OCI-LY1 (cell line): ENCODE measurements at regions not wholly inside any gene's neighbourhood (a gene's known extent, or its start where the extent isn't known, plus 50 kb on each side); places are given as distances from the start of the nearest gene placed in this dataset.
"Not testable (repeated sequence)": the region's sequence is repeated elsewhere in the genome, so short reads cannot be mapped to it uniquely, and the experiment has no call there.

Experiments
- H2AFZ ChIP-seq: fragments of 200-600 bp; sonication (generic), shearing (Covaris generic); 2 replicates; pipeline ENCODE4 v1.6.0; 2014; ENCODE audit warnings: antibody characterized with exemption, mild to moderate bottlenecking, low read length
- H3F3A ChIP-seq: fragments of 200-600 bp; sonication (generic), shearing (Covaris generic); 2 replicates; pipeline ENCODE4 v1.6.0; 2014; ENCODE audit warnings: mild to moderate bottlenecking, antibody characterized with exemption, low read length, moderate library complexity; ENCODE audit not compliant: insufficient read depth
- H3K27ac ChIP-seq: fragments of 200-600 bp; sonication (generic); 2 replicates; pipeline ENCODE4 v1.5.1; 2014; ENCODE audit warnings: low read length, mixed run types, mild to moderate bottlenecking, low read depth; ENCODE audit not compliant: poor library complexity, severe bottlenecking
- H3K27me3 ChIP-seq: fragments of 200-600 bp; sonication (generic); 2 replicates; pipeline ENCODE4 v1.6.0; 2014; ENCODE audit warnings: antibody characterized with exemption, mild to moderate bottlenecking, low read length, moderate library complexity; ENCODE audit not compliant: insufficient read depth
- H3K36me3 ChIP-seq: fragments of 200-600 bp; sonication (generic); 2 replicates; pipeline ENCODE4 v1.6.1; 2014; ENCODE audit warnings: mild to moderate bottlenecking, antibody characterized with exemption, low read length, moderate library complexity, mixed read lengths; ENCODE audit not compliant: insufficient read depth
- H3K4me1 ChIP-seq: fragments of 200-600 bp; sonication (generic); 2 replicates; pipeline ENCODE4 v1.5.1; 2014; ENCODE audit warnings: mild to moderate bottlenecking, low read length, moderate library complexity; ENCODE audit not compliant: insufficient read depth, severe bottlenecking
- H3K4me2 ChIP-seq: fragments of 200-600 bp; sonication (generic), shearing (Covaris generic); 2 replicates; pipeline ENCODE4 v1.6.1; 2014; ENCODE audit warnings: low read length
- H3K4me3 ChIP-seq: fragments of 200-600 bp; sonication (generic); 2 replicates; pipeline ENCODE4 v1.5.1; 2014; ENCODE audit warnings: low read length, low read depth, mild to moderate bottlenecking, mixed read lengths; ENCODE audit not compliant: poor library complexity, severe bottlenecking
- H3K79me2 ChIP-seq: fragments of 200-600 bp; shearing (Covaris generic); 2 replicates; pipeline ENCODE4 v1.6.1; 2016; ENCODE audit warnings: mixed run types, low read length, mixed read lengths; ENCODE audit not compliant: insufficient read depth
- H3K9ac ChIP-seq: fragments of 200-600 bp; sonication (generic), shearing (Covaris generic); 2 replicates; pipeline ENCODE4 v1.6.1; 2014; ENCODE audit warnings: mild to moderate bottlenecking, low read length, mixed read lengths
- H3K9me2 ChIP-seq: fragments of 200-600 bp; sonication (generic), shearing (Covaris generic); 2 replicates; pipeline ENCODE4 v1.6.1; 2014; ENCODE audit warnings: low read depth, mild to moderate bottlenecking, low read length, mixed read lengths
- H3K9me3 ChIP-seq: fragments of 200-600 bp; shearing (Covaris generic); 2 replicates; pipeline ENCODE4 v1.6.1; 2014; ENCODE audit warnings: low read length, mixed read lengths
- H4K20me1 ChIP-seq: fragments of 200-600 bp; sonication (generic), shearing (Covaris generic); 2 replicates; pipeline ENCODE4 v1.6.0; 2016; ENCODE audit warnings: mild to moderate bottlenecking, low read length; ENCODE audit not compliant: insufficient read depth
- CTCF ChIP-seq: fragments of 200-600 bp; sonication (generic), shearing (Covaris generic); IDR thresholded peaks from 2 replicates; pipeline ENCODE4 v1.5.1; 2017; ENCODE audit warnings: mild to moderate bottlenecking, antibody characterized with exemption, low read length, moderate library complexity, mixed read lengths
- EZH2 ChIP-seq: fragments of 200-600 bp; sonication (generic), shearing (Covaris generic); IDR thresholded peaks from 2 replicates; pipeline ENCODE4 v1.8.0; 2017; ENCODE audit warnings: borderline replicate concordance, mixed run types, mild to moderate bottlenecking, antibody characterized with exemption, low read length, moderate library complexity, mixed read lengths

GRCh38 chr4:127268367-127268766 is 364.4 kb upstream of the INTU start:
- Histone ChIP-seq H3K9me3 (no peaks in the 10 kb centered on the region), H3K27ac (no peak overlapping the region), H3K79me2 (no peaks in the 10 kb centered on the region), H3K4me2 (no peak overlapping the region), H3K4me3 (no peak overlapping the region), H3K9ac (no peak overlapping the region), H3K4me1 (no peaks in the 10 kb centered on the region), H3F3A (no peaks in the 10 kb centered on the region), H3K36me3 (no peaks in the 10 kb centered on the region), H2AFZ (no peak overlapping the region), H3K27me3 (no peaks in the 10 kb centered on the region), H3K9me2 (no peaks in the 10 kb centered on the region), H4K20me1 (no peaks in the 10 kb centered on the region)
- no peak for TF ChIP-seq EZH2
- no peak for TF ChIP-seq CTCF

- not testable (repeated sequence) for H3K4me2 ChIP-seq, H2AFZ ChIP-seq, H3K27ac ChIP-seq, H4K20me1 ChIP-seq, H3K27me3 ChIP-seq, H3F3A ChIP-seq, H3K9ac ChIP-seq, H3K9me3 ChIP-seq, H3K79me2 ChIP-seq, H3K4me3 ChIP-seq, H3K9me2 ChIP-seq, H3K36me3 ChIP-seq, H3K4me1 ChIP-seq
Observed at GRCh38 chr4:127277023-127277422, 355.7 kb upstream of the INTU start.

GRCh38 chr4:127284236-127284635 is 348.5 kb upstream of the INTU start:
- Histone ChIP-seq H4K20me1 (no peaks in the 10 kb centered on the region), H3K9me3 (no peaks in the 10 kb centered on the region), H3K79me2 (no peaks in the 10 kb centered on the region), H3K4me1 (no peaks in the 10 kb centered on the region), H3K9me2 (no peaks in the 10 kb centered on the region), H3K9ac (no peak overlapping the region), H3F3A (no peaks in the 10 kb centered on the region), H3K36me3 (no peaks in the 10 kb centered on the region), H2AFZ (no peak overlapping the region), H3K4me2 (no peak overlapping the region), H3K27me3 (no peaks in the 10 kb centered on the region), H3K4me3 (no peak overlapping the region), H3K27ac (no peak overlapping the region)
- TF ChIP-seq EZH2: no peak
- no peak for TF ChIP-seq CTCF

GRCh38 chr4:127291316-127291715 is 341.4 kb upstream of the INTU start:
- Histone ChIP-seq H3K9me3 (no peaks in the 10 kb centered on the region), H3K27ac (no peak overlapping the region), H3K9ac (no peak overlapping the region), H3K79me2 (no peaks in the 10 kb centered on the region), H3F3A (no peaks in the 10 kb centered on the region), H3K4me2 (no peak overlapping the region), H3K4me3 (no peak overlapping the region), H3K9me2 (no peaks in the 10 kb centered on the region), H2AFZ (no peak overlapping the region), H3K27me3 (no peaks in the 10 kb centered on the region), H4K20me1 (no peaks in the 10 kb centered on the region), H3K36me3 (no peaks in the 10 kb centered on the region), H3K4me1 (no peaks in the 10 kb centered on the region)
- no peak for TF ChIP-seq EZH2
- no peak for TF ChIP-seq CTCF
